Kidney (tissue), 13 donors: ENCODE measurements at regions not wholly inside any gene's neighbourhood (a gene's known extent, or its start where the extent isn't known, plus 50 kb on each side); places are given as distances from the start of the nearest gene placed in this dataset.

Experiments used
- DNase-seq, 5 donors: peaks; one replicate each; pipeline ENCODE4 v3.0.0-alpha.2; 2013 to 2020
- FAIRE-seq: peaks from 2 replicates; lab custom pipeline; 2012; peaks lifted over from hg19 to GRCh38; lab: Jason Lieb, UNC
- H3K27ac ChIP-seq, 2 donors: one replicate each; pipeline ENCODE4 v1.7.0; 2013; ENCODE audit warnings: low read depth in 2 of 2, low read length in 2 of 2, inconsistent platforms in 1 of 2
- H3K27me3 ChIP-seq: one replicate; pipeline ENCODE4 v1.7.1; 2013; ENCODE audit warnings: low read length, inconsistent platforms; ENCODE audit not compliant: control insufficient read depth, insufficient read depth
- H3K36me3 ChIP-seq, 3 donors: one replicate each; pipeline versions ENCODE4 v1.7.0 to v1.7.1; 2013; ENCODE audit warnings: low read length in 3 of 3, control low read depth in 1 of 3, inconsistent platforms in 1 of 3; ENCODE audit not compliant: insufficient read depth in 3 of 3, control insufficient read depth in 2 of 3
- H3K4me1 ChIP-seq, 3 donors: one replicate each; pipeline versions ENCODE4 v1.7.0 to v1.7.1; 2013; ENCODE audit warnings: low read length in 3 of 3, inconsistent platforms in 1 of 3, low read depth in 1 of 3; ENCODE audit not compliant: control insufficient read depth in 2 of 3, insufficient read depth in 2 of 3
- H3K4me3 ChIP-seq, 3 donors: one replicate each; pipeline versions ENCODE4 v1.7.0 to v1.8.1; 2013; ENCODE audit warnings: low read length in 3 of 3, control low read depth in 1 of 3, inconsistent platforms in 1 of 3
- H3K9ac ChIP-seq, 3 donors: one replicate each; pipeline versions ENCODE4 v1.7.0 to v1.7.1; 2013; ENCODE audit warnings: low read length in 3 of 3, control low read depth in 1 of 3, inconsistent platforms in 1 of 3
- H3K9me3 ChIP-seq, 3 donors: one replicate each; pipeline versions ENCODE4 v1.7.0 to v1.7.1; 2013; ENCODE audit warnings: low read length in 3 of 3, control low read depth in 1 of 3, inconsistent platforms in 1 of 3; ENCODE audit not compliant: control insufficient read depth in 2 of 3, insufficient read depth in 1 of 3
- CTCF ChIP-seq: IDR thresholded peaks from 3 replicates; pipeline ENCODE4 v1.5.1; 2012; ENCODE audit warnings: mild to moderate bottlenecking, moderate library complexity, borderline replicate concordance; ENCODE audit not compliant: insufficient read depth; ENCODE audit errors: extremely low read depth
- intact Hi-C: fragments of 100-400 bp; cut with DNase I; formaldehyde crosslinking; loops from one replicate; pipeline ENCODE4 v1.11.1; 2022
- donor health status: control.
- donor health status: control.
- donor health status: control.
- donor health status: control.
- donor health status: control.
- donor health status: DM: yes; HTN: yes; CAD: no.
- donor health status: Normal renal cell carcinoma (clear cell type).

GRCh38 chr2:22276696-22277095 is 1108.3 kb upstream of the KLHL29 start:
- H3K4me3 ChIP-seq, result no peak overlapping the region
- H3K4me1 ChIP-seq, result no peaks in the 10 kb centered on the region
- no peak for TF ChIP-seq CTCF
- H3K9ac ChIP-seq, result no peak overlapping the region
- H3K27ac ChIP-seq, result no peak overlapping the region
- DNase-seq, result no peak
- H3K36me3 ChIP-seq, result no peaks in the 10 kb centered on the region
- no peak for FAIRE-seq
- H3K9me3 ChIP-seq, result no peaks in the 10 kb centered on the region
- intact Hi-C loops, result no loop called here
- H3K27me3 ChIP-seq, result no peaks in the 10 kb centered on the region

- intact Hi-C loops, result no loop called here
- DNase-seq, result peak in 2 of 5 donors; percentile 22 to 26
- H3K27ac ChIP-seq, result no peak overlapping the region
- no peak for TF ChIP-seq CTCF
- no peaks in the 10 kb centered on the region for H3K36me3 ChIP-seq
- H3K27me3 ChIP-seq, result no peaks in the 10 kb centered on the region
- no peak for FAIRE-seq
- no peaks in the 10 kb centered on the region for H3K9me3 ChIP-seq
- H3K4me1 ChIP-seq, result no peaks in the 10 kb centered on the region
- no peak overlapping the region for H3K4me3 ChIP-seq
- H3K9ac ChIP-seq, result no peak overlapping the region
Observed at GRCh38 chr2:22279541-22279940, 1105.4 kb upstream of the KLHL29 start.

GRCh38 chr2:22281033-22281432 is 1103.9 kb upstream of the KLHL29 start:
- Histone ChIP-seq H3K4me3 (no peak overlapping the region), H3K4me1 (no peaks in the 10 kb centered on the region), H3K9ac (no peak overlapping the region), H3K36me3 (no peaks in the 10 kb centered on the region), H3K27me3 (no peaks in the 10 kb centered on the region), H3K9me3 (no peaks in the 10 kb centered on the region), H3K27ac (no peak overlapping the region)
- intact Hi-C loops, result no loop called here
- peak in 3 of 5 donors; percentile 24 to 55 (median 46) for DNase-seq
- TF ChIP-seq CTCF, result no peak
- FAIRE-seq, result no peak

- Histone ChIP-seq H3K4me3 (no peak overlapping the region), H3K36me3 (no peaks in the 10 kb centered on the region), H3K27ac (no peak overlapping the region), H3K9ac (no peak overlapping the region), H3K27me3 (no peaks in the 10 kb centered on the region), H3K4me1 (no peaks in the 10 kb centered on the region), H3K9me3 (no peaks in the 10 kb centered on the region)
- no peak for FAIRE-seq
- TF ChIP-seq CTCF, result no peak
- intact Hi-C loops, result no loop called here
- DNase-seq, result no peak
Observed at GRCh38 chr2:22282220-22282619, 1102.8 kb upstream of the KLHL29 start.
